ENCODE measurements at regions not wholly inside any gene's neighbourhood (a gene's known extent, or its start where the extent isn't known, plus 50 kb on each side); places are given as distances from the start of the nearest gene placed in this dataset.

DNA sequence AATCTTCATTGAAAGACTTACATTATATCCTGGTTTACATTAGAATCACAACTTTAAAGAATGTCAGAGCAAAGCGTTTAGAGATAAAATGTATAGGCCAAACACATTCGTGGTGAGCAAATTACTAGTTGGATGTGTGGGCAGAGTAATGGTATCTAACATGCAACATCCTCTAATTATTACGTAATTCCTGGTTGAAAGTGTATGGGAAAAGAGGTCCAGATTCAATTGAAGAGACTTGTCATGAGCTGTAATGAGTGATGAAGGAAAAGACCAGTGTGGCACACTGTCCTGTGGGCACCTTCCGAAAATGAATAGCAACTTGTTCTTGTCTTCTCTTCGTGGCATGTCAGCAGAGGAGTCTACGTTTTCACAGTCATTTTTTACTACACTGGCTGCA is 192.8 kb downstream of the LRIG3 start:
- Histone ChIP-seq H3K36me3 (no peaks in the 10 kb centered on the region), H3K4me1 (no peaks in the 10 kb centered on the region), H3K4me3 (no peak overlapping the region), H3K27me3 (no peaks in the 10 kb centered on the region), H3K9me3 (no peaks in the 10 kb centered on the region), H3K27ac (no peak overlapping the region)
- WGBS, 2 donors, result 62 to 71% methylated on average over 6 of the region's 6 CpGs
- DNase-seq, result no peak
- intact Hi-C loops (cut with DNase I), result no loop called here
- no peak for ATAC-seq
- TF ChIP-seq, protein P1, sequence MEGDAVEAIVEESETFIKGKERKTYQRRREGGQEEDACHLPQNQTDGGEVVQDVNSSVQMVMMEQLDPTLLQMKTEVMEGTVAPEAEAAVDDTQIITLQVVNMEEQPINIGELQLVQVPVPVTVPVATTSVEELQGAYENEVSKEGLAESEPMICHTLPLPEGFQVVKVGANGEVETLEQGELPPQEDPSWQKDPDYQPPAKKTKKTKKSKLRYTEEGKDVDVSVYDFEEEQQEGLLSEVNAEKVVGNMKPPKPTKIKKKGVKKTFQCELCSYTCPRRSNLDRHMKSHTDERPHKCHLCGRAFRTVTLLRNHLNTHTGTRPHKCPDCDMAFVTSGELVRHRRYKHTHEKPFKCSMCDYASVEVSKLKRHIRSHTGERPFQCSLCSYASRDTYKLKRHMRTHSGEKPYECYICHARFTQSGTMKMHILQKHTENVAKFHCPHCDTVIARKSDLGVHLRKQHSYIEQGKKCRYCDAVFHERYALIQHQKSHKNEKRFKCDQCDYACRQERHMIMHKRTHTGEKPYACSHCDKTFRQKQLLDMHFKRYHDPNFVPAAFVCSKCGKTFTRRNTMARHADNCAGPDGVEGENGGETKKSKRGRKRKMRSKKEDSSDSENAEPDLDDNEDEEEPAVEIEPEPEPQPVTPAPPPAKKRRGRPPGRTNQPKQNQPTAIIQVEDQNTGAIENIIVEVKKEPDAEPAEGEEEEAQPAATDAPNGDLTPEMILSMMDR (IDR thresholded peaks at IDR 0.05), result no peak

- TF ChIP-seq, protein P1 (IDR thresholded peaks at IDR 0.05), result no peak
- Histone ChIP-seq H3K36me3 (no peaks in the 10 kb centered on the region), H3K4me1 (no peaks in the 10 kb centered on the region), H3K27me3 (no peaks in the 10 kb centered on the region), H3K9me3 (no peaks in the 10 kb centered on the region), H3K4me3 (no peak overlapping the region), H3K27ac (no peak overlapping the region)
- 67% methylated on average over 1 of the region's 1 CpG for WGBS, 2 donors
- no peak for ATAC-seq
- intact Hi-C loops (cut with DNase I), result no loop called here
- DNase-seq, result no peak
These were observed 191.9 kb downstream of the LRIG3 start for GRCh38 chr12:58728397-58728796.

DNA sequence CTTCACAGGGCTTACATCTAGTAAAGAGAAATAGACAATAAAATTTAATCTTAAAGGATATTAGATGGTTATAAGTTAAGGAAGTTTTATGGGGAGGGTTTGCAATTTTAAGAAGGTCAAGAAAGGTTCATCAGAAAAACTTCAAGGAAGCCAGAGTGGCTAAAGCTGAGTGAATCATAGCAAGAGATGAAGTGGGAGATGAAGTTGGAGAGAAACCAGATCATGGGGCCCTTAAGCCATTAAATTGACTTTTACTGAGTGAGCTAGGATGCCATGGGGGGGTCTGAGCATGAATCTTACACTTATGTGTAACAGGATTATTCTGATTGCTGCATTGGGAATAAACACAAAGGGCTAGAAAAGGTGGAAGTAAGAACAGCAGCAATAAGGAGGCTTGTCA is 189.2 kb downstream of the LRIG3 start:
- no peak overlapping the region for H3K27ac ChIP-seq
- H3K4me3 ChIP-seq, result no peak overlapping the region
- TF ChIP-seq, protein P1 (IDR thresholded peaks at IDR 0.05), result no peak
- H3K4me1 ChIP-seq, result no peaks in the 10 kb centered on the region
- ATAC-seq (no peak), DNase-seq (no peak)
- no peaks in the 10 kb centered on the region for H3K27me3 ChIP-seq
- intact Hi-C loops (cut with DNase I), result no loop called here
- H3K9me3 ChIP-seq, result no peaks in the 10 kb centered on the region
- H3K36me3 ChIP-seq, result no peaks in the 10 kb centered on the region

DNA sequence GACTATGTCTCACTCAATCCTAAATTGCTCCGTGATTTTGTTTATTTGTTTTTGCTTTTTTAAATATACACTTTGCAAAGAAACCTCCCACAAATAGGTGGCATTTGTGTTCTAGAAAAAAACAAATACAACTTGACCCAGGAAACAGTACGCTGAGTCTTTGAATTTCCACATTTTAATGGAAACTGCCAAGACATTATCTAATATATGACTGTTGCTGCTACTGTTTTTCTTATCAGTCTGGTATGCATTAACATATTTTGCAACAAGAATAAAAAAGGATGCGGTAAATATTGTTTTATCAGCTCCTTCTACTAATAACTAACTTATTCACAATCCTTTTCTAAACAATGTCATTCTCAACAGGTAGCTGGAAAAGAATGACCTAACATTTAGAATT is 187.4 kb downstream of the LRIG3 start:
- WGBS, 2 donors, result 68 to 75% methylated on average over 3 of the region's 3 CpGs
- no peaks in the 10 kb centered on the region for H3K9me3 ChIP-seq
- H3K36me3 ChIP-seq, result no peaks in the 10 kb centered on the region
- TF ChIP-seq, protein P1 (IDR thresholded peaks at IDR 0.05), result no peak
- no peak for DNase-seq
- H3K4me3 ChIP-seq, result no peak overlapping the region
- no peaks in the 10 kb centered on the region for H3K4me1 ChIP-seq
- H3K27ac ChIP-seq, result no peak overlapping the region
- intact Hi-C loops (cut with DNase I), result no loop called here
- ATAC-seq, result no peak
- H3K27me3 ChIP-seq, result no peaks in the 10 kb centered on the region

DNA sequence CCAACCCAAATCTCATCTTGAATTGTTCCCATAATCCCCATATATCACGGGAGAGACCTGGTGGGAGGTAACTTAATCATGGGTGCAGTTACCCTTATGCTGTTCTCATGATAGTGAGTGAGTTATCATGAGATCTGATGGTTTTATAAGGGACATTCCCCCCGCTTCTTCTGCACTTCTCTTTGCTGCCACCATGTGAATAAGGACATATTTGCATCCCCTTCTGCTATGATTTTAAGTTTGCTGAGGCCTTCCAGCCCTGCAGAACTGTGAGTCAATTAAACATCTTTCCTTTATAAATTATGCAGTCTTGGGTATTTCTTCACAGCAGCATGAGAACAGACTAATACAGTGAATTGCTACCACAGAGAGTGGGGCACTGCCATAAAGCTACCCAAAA is 179.1 kb downstream of the LRIG3 start:
- TF ChIP-seq, protein P1 (IDR thresholded peaks at IDR 0.05), result no peak
- WGBS, 2 donors, result 87 to 90% methylated on average over 2 of the region's 2 CpGs
- ATAC-seq (no peak), DNase-seq (no peak)
- Histone ChIP-seq H3K4me3 (no peak overlapping the region), H3K36me3 (no peaks in the 10 kb centered on the region), H3K4me1 (no peaks in the 10 kb centered on the region), H3K27ac (no peak overlapping the region), H3K27me3 (no peaks in the 10 kb centered on the region), H3K9me3 (peaks cover 0 to 13% (median 0%) of the 10 kb centered on the region in 11 donors)
- intact Hi-C loops (cut with DNase I), result no loop called here
